GM10248 (cell line): ENCODE measurements at regions not wholly inside any gene's neighbourhood (a gene's known extent, or its start where the extent isn't known, plus 50 kb on each side); places are given as distances from the start of the nearest gene placed in this dataset.

Experiments
- CTCF ChIA-PET: fragments of 300-600 bp; sonication (Branson Sonifier 250); formaldehyde crosslinking; extraction: SDS; loops from one replicate; lab custom pipeline; 2021; ENCODE audit warnings: antibody characterized with exemption; lab: Yijun Ruan, JAX
- POLR2A ChIA-PET: fragments of 350-650 bp; sonication (Branson Sonifier 250); formaldehyde crosslinking; extraction: SDS; loops from one replicate; lab custom pipeline; 2020; ENCODE audit warnings: antibody characterized with exemption; lab: Yijun Ruan, JAX
- DNase-seq: peaks from one replicate; pipeline ENCODE4 v3.0.0; 2012; ENCODE audit errors: extremely low spot score
- CTCF ChIP-seq: IDR thresholded peaks from 2 replicates; pipeline ENCODE4 v1.5.1; 2012; ENCODE audit warnings: mild to moderate bottlenecking, low read depth; ENCODE audit errors: extremely low read depth, missing control alignments, control extremely low read depth

- POLR2A ChIA-PET: no interaction called here
- DNase-seq: no peak
- TF ChIP-seq CTCF: no peak
- CTCF ChIA-PET: no interaction called here
Observed at GRCh38 chr4:59869056-59869455, 1331.1 kb upstream of the ADGRL3 start.

DNA sequence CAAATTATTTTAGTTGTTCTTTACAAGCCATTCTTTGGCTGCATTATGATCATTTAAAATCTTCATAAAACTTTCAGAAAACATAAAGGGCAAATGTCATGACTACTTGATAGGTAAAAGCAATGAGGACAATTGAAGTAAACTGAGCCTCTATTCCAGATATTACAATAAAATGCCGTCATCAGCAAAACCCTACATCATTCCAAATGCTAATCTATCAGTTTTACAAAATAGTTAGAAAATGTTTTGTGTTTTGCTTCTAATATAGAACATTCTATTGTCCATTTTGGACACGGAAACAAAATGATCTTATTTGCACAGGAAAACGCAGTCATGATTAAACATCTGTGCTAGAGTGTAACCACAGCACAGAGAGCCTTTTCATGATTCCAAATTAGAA lies 1330.6 kb upstream of the ADGRL3 start:
- ChIA-PET POLR2A (no interaction called here), CTCF (no interaction called here)
- no peak for TF ChIP-seq CTCF
- DNase-seq: no peak

- no peak for DNase-seq
- TF ChIP-seq CTCF: no peak
- POLR2A ChIA-PET: no interaction called here
- CTCF ChIA-PET: interaction anchor here (2.0 kb wide), 1 partner anchor 10 kb away, joined by 6 read pairs; no protein-coding TSS in a partner anchor
Observed at GRCh38 chr4:59881632-59882031, 1318.5 kb upstream of the ADGRL3 start.

GRCh38 chr4:59904331-59904730 lies 1295.8 kb upstream of the ADGRL3 start:
- DNase-seq: no peak

GRCh38 chr4:59920416-59920815 lies 1279.7 kb upstream of the ADGRL3 start:
- no peak for TF ChIP-seq CTCF
- no peak for DNase-seq
- ChIA-PET POLR2A (no interaction called here), CTCF (interaction anchor here (1.1 kb wide), 1 partner anchor 16 kb away, joined by 3 read pairs; no protein-coding TSS in a partner anchor)

More at GRCh38 chr4:59904331-59904730, 1295.8 kb upstream of the ADGRL3 start:
- POLR2A ChIA-PET: no interaction called here
- CTCF ChIA-PET: no interaction called here
- no peak for TF ChIP-seq CTCF

- POLR2A ChIA-PET: no interaction called here
- CTCF ChIA-PET: interaction anchor here (1.2 kb wide), 1 partner anchor 9 kb away, joined by 4 read pairs; no protein-coding TSS in a partner anchor
- TF ChIP-seq CTCF: no peak
- DNase-seq: no peak
Observed at GRCh38 chr4:59925290-59925689, 1274.8 kb upstream of the ADGRL3 start.
